VCaP (cell line): ENCODE measurements at regions not wholly inside any gene's neighbourhood (a gene's known extent, or its start where the extent isn't known, plus 50 kb on each side); places are given as distances from the start of the nearest gene placed in this dataset.

Source experiments
- H3K27ac ChIP-seq: fragments of 450-650 bp; 2 replicates; pipeline ENCODE4 v1.5.1; 2017
- CTCF ChIP-seq: fragments of 450-650 bp; conservative IDR thresholded peaks from 2 replicates; pipeline ENCODE4 v1.5.1; 2017; ENCODE audit warnings: mild to moderate bottlenecking, moderate library complexity

- no peak for TF ChIP-seq CTCF
- no peak overlapping the region for H3K27ac ChIP-seq
Measured at GRCh38 chr10:37712489-37713131, 144.8 kb downstream of the ZNF248 start.

- TF ChIP-seq CTCF: no peak
- H3K27ac ChIP-seq: no peak overlapping the region
Measured at GRCh38 chr10:37711617-37712488, 145.6 kb downstream of the ZNF248 start.

GRCh38 chr10:37710831-37711616 lies 146.4 kb downstream of the ZNF248 start:
- no peak for TF ChIP-seq CTCF
- no peak overlapping the region for H3K27ac ChIP-seq

GRCh38 chr10:37707829-37708578 lies 149.4 kb downstream of the ZNF248 start:
- H3K27ac ChIP-seq: no peak overlapping the region
- no peak; the same call in 1 of the 2 replicates for TF ChIP-seq CTCF

GRCh38 chr10:37704566-37704965 lies 152.8 kb downstream of the ZNF248 start:
- no peak for TF ChIP-seq CTCF

GRCh38 chr10:37703833-37704382 lies 153.5 kb downstream of the ZNF248 start:
- H3K27ac ChIP-seq: no peak overlapping the region
- no peak for TF ChIP-seq CTCF

More at GRCh38 chr10:37704566-37704965, 152.8 kb downstream of the ZNF248 start:
- no peak overlapping the region for H3K27ac ChIP-seq
